Mesendoderm (in vitro differentiated cells): ENCODE measurements at regions not wholly inside any gene's neighbourhood (a gene's known extent, or its start where the extent isn't known, plus 50 kb on each side); places are given as distances from the start of the nearest gene placed in this dataset.

Source experiments
- DNase-seq: peaks from one replicate; pipeline ENCODE4 v3.0.0; 2013
- H2AK5ac ChIP-seq: 2 replicates; pipeline ENCODE4 v1.6.1; 2013; ENCODE audit warnings: low read length, inconsistent platforms
- H2BK120ac ChIP-seq: 2 replicates; pipeline ENCODE4 v1.6.1; 2013; ENCODE audit warnings: low read depth, mild to moderate bottlenecking, low read length, moderate library complexity, mixed read lengths
- H2BK15ac ChIP-seq: replicated peaks from 2 replicates; pipeline ENCODE4 v1.6.1; 2013; ENCODE audit warnings: low read depth, mild to moderate bottlenecking, moderate library complexity
- H2BK5ac ChIP-seq: 2 replicates; pipeline ENCODE4 v1.6.1; 2013; ENCODE audit warnings: low read length, inconsistent platforms
- H3K18ac ChIP-seq: 2 replicates; pipeline ENCODE4 v1.6.1; 2013; ENCODE audit warnings: mild to moderate bottlenecking, low read length, mixed read lengths
- H3K23ac ChIP-seq: one replicate; pipeline ENCODE4 v1.6.1; 2013; ENCODE audit warnings: low read length
- H3K27ac ChIP-seq: 2 replicates; pipeline ENCODE4 v1.5.1; 2013; ENCODE audit warnings: low read depth, mild to moderate bottlenecking, inconsistent platforms, low read length, moderate library complexity
- H3K27me3 ChIP-seq: 2 replicates; pipeline ENCODE4 v1.6.1; 2013; ENCODE audit warnings: low read length, control low read depth, mild to moderate bottlenecking, inconsistent platforms; ENCODE audit not compliant: insufficient read depth, poor library complexity
- H3K36me3 ChIP-seq: 2 replicates; pipeline ENCODE4 v1.6.1; 2013; ENCODE audit warnings: low read length, inconsistent platforms; ENCODE audit not compliant: control insufficient read depth, insufficient read depth
- H3K4ac ChIP-seq: one replicate; pipeline ENCODE4 v1.6.1; 2013; ENCODE audit warnings: low read depth, mild to moderate bottlenecking, low read length, moderate library complexity
- H3K4me1 ChIP-seq: 2 replicates; pipeline ENCODE4 v1.6.1; 2013; ENCODE audit warnings: low read depth, low read length, inconsistent platforms; ENCODE audit not compliant: control insufficient read depth
- H3K4me2 ChIP-seq: 2 replicates; pipeline ENCODE4 v1.6.1; 2013; ENCODE audit warnings: low read length
- H3K4me3 ChIP-seq: 2 replicates; pipeline ENCODE4 v1.5.1; 2013; ENCODE audit warnings: mild to moderate bottlenecking, low read length
- H3K56ac ChIP-seq: one replicate; pipeline ENCODE4 v1.6.1; 2013; ENCODE audit warnings: low read length
- H3K79me1 ChIP-seq: 2 replicates; pipeline ENCODE4 v1.6.1; 2013; ENCODE audit warnings: low read length, inconsistent platforms
- H3K79me2 ChIP-seq: 2 replicates; pipeline ENCODE4 v1.6.1; 2013; ENCODE audit warnings: mild to moderate bottlenecking, low read length; ENCODE audit not compliant: control insufficient read depth, insufficient read depth
- H3K9ac ChIP-seq: 2 replicates; pipeline ENCODE4 v1.6.1; 2013; ENCODE audit warnings: low read length, inconsistent platforms
- H4K5ac ChIP-seq: one replicate; pipeline ENCODE4 v1.6.1; 2013; ENCODE audit warnings: low read length
- H4K8ac ChIP-seq: one replicate; pipeline ENCODE4 v1.6.1; 2013; ENCODE audit warnings: low read depth, mild to moderate bottlenecking, control low read depth, low read length, moderate library complexity
- WGBS: extraction: QIAGEN DNeasy Blood & Tissue Kit; methylation state at CpG from one replicate; pipeline ENCODE4 v1.1.7; 2013; ENCODE audit warnings: low lambda C conversion rate, missing lambda C conversion rate; ENCODE audit not compliant: insufficient coverage; ENCODE audit errors: extremely low coverage; 5-methylcytosine and 5-hydroxymethylcytosine counted together

GRCh38 chr18:29077344-29077743 lies 900.4 kb upstream of the CDH2 start:
- no peak overlapping the region for H2BK15ac ChIP-seq
- H3K36me3 ChIP-seq: no peaks in the 10 kb centered on the region
- H3K9ac ChIP-seq: no peak overlapping the region
- DNase-seq: no peak
- H2BK120ac ChIP-seq: no peak overlapping the region
- H3K4me1 ChIP-seq: peaks cover 1% of the 10 kb centered on the region
- H4K8ac ChIP-seq: no peak overlapping the region
- no CpG with 5 or more reads among the region's 5 CpGs for WGBS
- H3K4me2 ChIP-seq: no peak overlapping the region
- H3K79me1 ChIP-seq: no peaks in the 10 kb centered on the region
- no peak overlapping the region for H4K5ac ChIP-seq
- no peak overlapping the region for H3K23ac ChIP-seq
- no peak overlapping the region for H3K18ac ChIP-seq
- H3K27ac ChIP-seq: no peak overlapping the region
- no peak overlapping the region for H2BK5ac ChIP-seq
- no peak overlapping the region for H3K4me3 ChIP-seq
- H3K56ac ChIP-seq: no peak overlapping the region
- no peak overlapping the region for H3K4ac ChIP-seq
- H3K27me3 ChIP-seq: no peaks in the 10 kb centered on the region
- no peak overlapping the region for H2AK5ac ChIP-seq
- no peaks in the 10 kb centered on the region for H3K79me2 ChIP-seq

- no peak overlapping the region for H2AK5ac ChIP-seq
These were observed 899.7 kb upstream of the CDH2 start for GRCh38 chr18:29076645-29077044.

GRCh38 chr18:29074147-29074546 lies 897.2 kb upstream of the CDH2 start:
- H3K4me1 ChIP-seq: peaks cover 1% of the 10 kb centered on the region

More at GRCh38 chr18:29076645-29077044, 899.7 kb upstream of the CDH2 start:
- H3K4ac ChIP-seq: no peak overlapping the region
- no peaks in the 10 kb centered on the region for H3K79me1 ChIP-seq
- no peaks in the 10 kb centered on the region for H3K79me2 ChIP-seq
- H3K9ac ChIP-seq: no peak overlapping the region
- no peak overlapping the region for H3K18ac ChIP-seq
- H3K4me2 ChIP-seq: no peak overlapping the region
- peaks cover 1% of the 10 kb centered on the region for H3K4me1 ChIP-seq
- no CpG with 5 or more reads among the region's 2 CpGs for WGBS
- H3K23ac ChIP-seq: no peak overlapping the region
- no peak for DNase-seq
- no peak overlapping the region for H4K8ac ChIP-seq
- H3K27ac ChIP-seq: no peak overlapping the region
- no peak overlapping the region for H4K5ac ChIP-seq
- H2BK5ac ChIP-seq: no peak overlapping the region
- H3K4me3 ChIP-seq: no peak overlapping the region
- no peaks in the 10 kb centered on the region for H3K27me3 ChIP-seq
- H2BK15ac ChIP-seq: no peak overlapping the region
- no peaks in the 10 kb centered on the region for H3K36me3 ChIP-seq
- H2BK120ac ChIP-seq: no peak overlapping the region
- H3K56ac ChIP-seq: no peak overlapping the region

GRCh38 chr18:29071869-29072268 lies 894.9 kb upstream of the CDH2 start:
- Histone ChIP-seq H3K4me2 (no peak overlapping the region), H3K9ac (no peak overlapping the region), H3K23ac (no peak overlapping the region), H3K79me2 (no peaks in the 10 kb centered on the region), H2BK5ac (no peak overlapping the region), H4K8ac (no peak overlapping the region), H3K4me1 (no peaks in the 10 kb centered on the region), H3K79me1 (no peaks in the 10 kb centered on the region), H3K27me3 (no peaks in the 10 kb centered on the region), H4K5ac (no peak overlapping the region), H2BK120ac (no peak overlapping the region), H3K18ac (no peak overlapping the region), H3K36me3 (no peaks in the 10 kb centered on the region), H2AK5ac (no peak overlapping the region), H3K4me3 (no peak overlapping the region), H3K4ac (peak overlapping the region; percentile 59), H3K27ac (no peak overlapping the region), H3K56ac (no peak overlapping the region), H2BK15ac (peak overlapping the region; percentile 8)
- DNase-seq: no peak
- WGBS: no CpG with 5 or more reads among the region's 2 CpGs

More at GRCh38 chr18:29074147-29074546, 897.2 kb upstream of the CDH2 start:
- Histone ChIP-seq H4K5ac (no peak overlapping the region), H2BK15ac (no peak overlapping the region), H3K4me2 (no peak overlapping the region), H3K27ac (no peak overlapping the region), H2BK120ac (no peak overlapping the region), H3K9ac (no peak overlapping the region), H3K56ac (no peak overlapping the region), H3K23ac (no peak overlapping the region), H3K4me3 (no peak overlapping the region), H4K8ac (no peak overlapping the region), H3K79me2 (no peaks in the 10 kb centered on the region), H3K36me3 (no peaks in the 10 kb centered on the region), H2BK5ac (no peak overlapping the region), H3K4ac (no peak overlapping the region), H3K27me3 (no peaks in the 10 kb centered on the region), H3K79me1 (no peaks in the 10 kb centered on the region), H3K18ac (no peak overlapping the region), H2AK5ac (no peak overlapping the region)
- 100% methylated on average over 1 of the region's 2 CpGs for WGBS
- DNase-seq: no peak

GRCh38 chr18:29063346-29063745 lies 886.4 kb upstream of the CDH2 start:
- no peak overlapping the region for H3K4me2 ChIP-seq
- no peak overlapping the region for H3K9ac ChIP-seq
- H4K8ac ChIP-seq: no peak overlapping the region
- H3K4me1 ChIP-seq: no peaks in the 10 kb centered on the region
- H3K56ac ChIP-seq: no peak overlapping the region
- H2BK15ac ChIP-seq: no peak overlapping the region
- H3K27ac ChIP-seq: no peak overlapping the region
- no peak overlapping the region for H2AK5ac ChIP-seq
- DNase-seq: no peak
- H3K36me3 ChIP-seq: no peaks in the 10 kb centered on the region
- no peak overlapping the region for H3K18ac ChIP-seq
- H3K23ac ChIP-seq: no peak overlapping the region
- no peaks in the 10 kb centered on the region for H3K79me1 ChIP-seq
- no peaks in the 10 kb centered on the region for H3K79me2 ChIP-seq
- H3K4ac ChIP-seq: no peak overlapping the region
- no peaks in the 10 kb centered on the region for H3K27me3 ChIP-seq
- H2BK120ac ChIP-seq: no peak overlapping the region
- H2BK5ac ChIP-seq: no peak overlapping the region
- H4K5ac ChIP-seq: no peak overlapping the region
- no CpG with 5 or more reads among the region's 2 CpGs for WGBS
- no peak overlapping the region for H3K4me3 ChIP-seq

- Histone ChIP-seq H4K8ac (no peak overlapping the region), H3K27me3 (no peaks in the 10 kb centered on the region), H2BK15ac (no peak overlapping the region), H3K56ac (no peak overlapping the region), H3K4me1 (no peaks in the 10 kb centered on the region), H2AK5ac (no peak overlapping the region), H3K4me3 (no peak overlapping the region), H3K79me1 (no peaks in the 10 kb centered on the region), H3K4ac (no peak overlapping the region), H4K5ac (no peak overlapping the region), H3K79me2 (no peaks in the 10 kb centered on the region), H3K9ac (no peak overlapping the region), H3K4me2 (no peak overlapping the region), H3K18ac (no peak overlapping the region), H2BK120ac (no peak overlapping the region), H3K27ac (no peak overlapping the region), H3K36me3 (no peaks in the 10 kb centered on the region), H2BK5ac (no peak overlapping the region), H3K23ac (no peak overlapping the region)
- DNase-seq: no peak
These were observed 886.0 kb upstream of the CDH2 start for GRCh38 chr18:29062921-29063320.
